ENCODE measurements at regions not wholly inside any gene's neighbourhood (a gene's known extent, or its start where the extent isn't known, plus 50 kb on each side); places are given as distances from the start of the nearest gene placed in this dataset.

DNA sequence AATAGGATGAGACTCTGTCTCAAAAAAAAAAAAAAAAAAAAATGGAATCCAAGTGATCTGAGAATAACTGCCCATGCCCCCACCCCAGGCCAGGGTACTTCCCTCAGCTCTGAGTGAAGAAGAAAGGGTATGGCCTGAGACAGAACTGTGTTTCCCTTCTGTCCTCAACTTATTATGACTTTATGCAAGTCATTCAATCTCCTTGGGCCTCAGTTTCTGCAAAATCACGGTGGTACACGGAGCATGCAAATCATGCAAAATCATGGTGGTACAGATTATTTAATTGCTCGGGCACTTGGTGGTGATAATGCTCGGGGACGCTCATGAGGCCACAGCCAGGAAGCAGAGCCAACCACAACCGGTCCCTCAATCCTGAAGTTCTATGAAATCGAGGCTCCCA, 56.5 kb upstream of the TBX3 start:
- no peak for DNase-seq (ENCODE audit: low read depth)

DNA sequence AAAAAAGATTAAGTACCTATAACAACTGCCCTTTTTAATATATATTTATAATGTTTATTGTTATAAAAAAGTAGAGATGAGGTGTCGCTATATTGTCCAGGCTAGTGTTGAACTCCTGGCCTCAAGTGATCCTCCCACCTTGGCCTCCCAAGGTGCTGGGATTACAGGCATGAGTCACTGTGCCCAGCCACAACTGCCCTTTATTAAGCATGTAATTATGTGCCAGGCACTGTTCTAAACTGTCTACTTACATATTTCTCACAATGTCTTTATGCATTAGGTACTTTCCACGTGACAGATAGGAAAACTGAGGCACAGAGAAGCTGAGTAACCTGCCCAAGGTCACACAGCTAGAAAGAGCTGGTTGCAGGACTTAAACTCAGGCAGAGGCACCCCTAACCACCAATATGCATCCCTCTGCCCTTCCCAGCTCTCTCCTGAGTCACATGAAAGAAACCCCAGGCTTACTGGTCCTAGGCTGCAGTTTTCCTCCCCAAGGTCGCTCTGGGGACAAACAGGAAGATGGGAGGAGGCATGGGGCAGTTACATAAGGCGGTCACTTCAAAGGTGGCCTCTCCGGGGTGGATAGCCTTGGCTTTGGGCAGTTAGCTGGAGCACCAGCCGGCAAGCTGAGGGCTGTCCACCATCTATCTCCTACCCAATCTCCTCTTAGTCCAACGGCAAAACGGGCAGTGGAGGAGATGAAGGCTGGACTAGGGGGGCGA, 54.6 kb upstream of the TBX3 start:
- no peak for DNase-seq (ENCODE audit: low read depth)

DNA sequence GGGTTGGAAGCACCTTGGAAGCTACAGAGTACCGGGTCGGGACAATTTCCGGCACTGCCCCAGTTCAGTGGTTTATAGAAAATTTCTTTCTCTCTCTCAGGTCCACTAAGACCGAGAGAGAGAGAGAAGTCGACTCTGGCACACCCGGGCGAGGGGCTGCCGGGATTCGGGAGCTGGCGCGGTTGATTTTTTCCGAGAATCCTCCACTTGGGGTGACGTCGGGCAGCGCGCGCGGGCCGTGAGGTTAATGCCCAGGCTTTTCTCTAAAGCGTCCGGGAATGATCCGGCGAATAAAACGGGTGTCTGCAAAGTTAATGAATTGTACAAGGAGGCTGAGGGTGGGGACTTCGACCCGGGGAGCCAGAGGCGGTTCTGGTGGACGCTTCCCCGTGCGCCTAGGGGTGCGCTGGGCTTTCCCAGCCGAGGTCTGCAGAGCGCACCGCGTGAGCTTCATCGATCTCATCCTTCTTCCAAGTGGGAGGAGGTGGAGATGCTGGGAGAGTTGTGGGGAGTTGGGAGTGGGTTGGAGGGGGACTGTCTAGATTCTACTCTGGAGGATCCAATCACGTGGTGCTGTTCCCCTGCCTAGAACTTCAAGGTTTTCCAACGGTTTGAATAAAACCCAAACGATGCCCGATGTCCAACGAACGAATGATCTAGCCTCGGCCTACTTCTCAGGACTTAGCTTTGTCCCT, 51.9 kb upstream of the TBX3 start:
- no peak for DNase-seq (ENCODE audit: low read depth)

DNA sequence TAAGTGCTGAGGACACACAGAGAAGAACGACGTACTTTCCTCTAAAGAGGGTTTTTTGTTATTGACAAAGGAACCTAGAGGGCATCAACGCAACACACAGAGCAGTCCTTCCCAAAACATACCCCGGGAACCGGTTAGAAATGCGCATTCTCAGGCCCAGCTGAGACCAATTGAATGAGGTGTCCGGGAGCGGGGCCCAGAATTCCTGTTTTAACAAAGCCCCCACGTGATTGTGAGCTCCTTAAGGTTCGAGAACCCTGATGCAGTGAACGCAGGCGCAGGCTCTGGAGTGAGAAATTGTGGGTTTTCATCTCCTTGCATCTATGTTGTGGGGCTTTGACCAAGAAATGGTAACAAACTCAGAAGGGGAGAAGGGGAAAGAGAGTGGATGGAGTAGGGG, 51.0 kb upstream of the TBX3 start:
- DNase-seq (ENCODE audit: low read depth), result no peak

DNA sequence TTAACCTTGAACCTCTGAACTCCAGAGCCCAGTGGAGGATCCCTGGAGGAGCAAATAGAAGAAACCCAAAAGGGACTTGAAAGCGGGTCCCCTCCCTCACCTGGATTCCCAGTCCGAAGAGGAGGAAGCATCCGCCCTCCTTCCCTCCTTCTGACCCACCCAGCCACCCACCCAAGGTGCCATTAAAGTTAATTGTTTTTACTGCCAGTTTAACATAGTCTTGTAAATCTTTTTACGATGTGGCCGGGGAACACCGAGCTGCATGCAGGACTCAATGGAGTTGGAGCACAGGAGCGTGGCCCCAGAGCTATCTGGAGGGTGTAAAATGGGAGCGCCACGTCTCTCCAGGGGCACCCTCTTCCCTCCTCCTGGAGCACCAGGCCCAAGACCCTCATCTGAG, 49.9 kb upstream of the TBX3 start:
- DNase-seq (ENCODE audit: low read depth), result no peak

Data from iris pigment epithelial cell (primary cell).